SK-N-SH treated with all-trans-retinoic acid at 6 μM for 48 hours (cell line): ENCODE measurements at regions not wholly inside any gene's neighbourhood (a gene's known extent, or its start where the extent isn't known, plus 50 kb on each side); places are given as distances from the start of the nearest gene placed in this dataset.

Experiments used
- CSDC2 ChIP-seq: fragments of 250-450 bp; sonication (Bioruptor Pico); IDR thresholded peaks from 2 replicates; pipeline ENCODE4 v1.5.0; 2020; ENCODE audit warnings: mild to moderate bottlenecking, moderate library complexity
- ESRRG ChIP-seq: fragments of 250-450 bp; sonication (Bioruptor Pico); IDR thresholded peaks from 2 replicates; pipeline ENCODE4 v1.6.1; 2021; ENCODE audit warnings: mild to moderate bottlenecking
- PPARA ChIP-seq: fragments of 250-450 bp; sonication (Bioruptor Pico); IDR thresholded peaks from 2 replicates; pipeline ENCODE4 v1.5.0; 2020; ENCODE audit warnings: mild to moderate bottlenecking, borderline replicate concordance
- RARB ChIP-seq: fragments of 250-450 bp; sonication (Bioruptor Pico); IDR thresholded peaks from 2 replicates; pipeline ENCODE4 v1.8.0; 2021; ENCODE audit warnings: mild to moderate bottlenecking, moderate library complexity
- TOX ChIP-seq: fragments of 250-450 bp; sonication (Bioruptor Pico); IDR thresholded peaks from 2 replicates; pipeline ENCODE4 v1.8.0; 2021; ENCODE audit warnings: mild to moderate bottlenecking, moderate library complexity, borderline replicate concordance
- ZFP3 ChIP-seq: fragments of 250-450 bp; sonication (Bioruptor Pico); IDR thresholded peaks from 2 replicates; pipeline ENCODE4 v1.5.0; 2020; ENCODE audit warnings: mild to moderate bottlenecking, moderate library complexity
- ZNF8 ChIP-seq: fragments of 450-650 bp; formaldehyde crosslinking; IDR thresholded peaks from 2 replicates; pipeline ENCODE4 v1.5.0; 2020; ENCODE audit warnings: mild to moderate bottlenecking, moderate library complexity
- TF ChIP-seq, protein P1 (sequence below): fragments of 250-450 bp; sonication (Bioruptor Pico); IDR thresholded peaks from 2 replicates; pipeline ENCODE4 v1.5.1; 2020; ENCODE audit warnings: low read depth, mild to moderate bottlenecking, moderate library complexity
- TF ChIP-seq, protein P2 (sequence below): fragments of 250-450 bp; sonication (Bioruptor Pico); IDR thresholded peaks from 2 replicates; pipeline ENCODE4 v1.5.0; 2020; ENCODE audit warnings: mild to moderate bottlenecking, moderate library complexity
- TF ChIP-seq, protein P3 (sequence below): fragments of 250-450 bp; sonication (Bioruptor Pico); IDR thresholded peaks from 2 replicates; pipeline ENCODE4 v1.8.0; 2020; ENCODE audit warnings: mild to moderate bottlenecking, moderate library complexity, borderline replicate concordance

DNA sequence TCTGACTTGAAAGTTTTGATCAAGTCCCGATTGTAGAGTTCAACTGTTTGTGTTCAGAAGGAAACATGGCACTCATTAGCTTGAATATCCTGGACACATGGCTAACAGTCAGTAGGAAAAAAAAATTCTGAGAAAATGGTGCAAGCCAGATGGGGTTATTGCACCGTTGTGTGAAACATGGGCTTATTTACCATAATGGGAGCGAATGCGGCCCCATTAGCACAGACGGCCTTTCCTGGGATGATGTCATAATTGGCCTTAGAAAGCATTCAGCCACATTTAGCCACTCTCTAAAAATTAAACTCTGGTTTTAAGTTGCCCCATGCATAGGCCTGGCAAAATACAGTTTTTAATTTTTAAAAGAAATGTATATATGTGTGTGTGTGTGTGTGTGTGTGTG, 112.1 kb downstream of the IRX2 start:
- TF ChIP-seq RARB (CRISPR knock-in tag) = no peak
- TF ChIP-seq PPARA (CRISPR knock-in tag) = no peak
- TF ChIP-seq, protein P1, sequence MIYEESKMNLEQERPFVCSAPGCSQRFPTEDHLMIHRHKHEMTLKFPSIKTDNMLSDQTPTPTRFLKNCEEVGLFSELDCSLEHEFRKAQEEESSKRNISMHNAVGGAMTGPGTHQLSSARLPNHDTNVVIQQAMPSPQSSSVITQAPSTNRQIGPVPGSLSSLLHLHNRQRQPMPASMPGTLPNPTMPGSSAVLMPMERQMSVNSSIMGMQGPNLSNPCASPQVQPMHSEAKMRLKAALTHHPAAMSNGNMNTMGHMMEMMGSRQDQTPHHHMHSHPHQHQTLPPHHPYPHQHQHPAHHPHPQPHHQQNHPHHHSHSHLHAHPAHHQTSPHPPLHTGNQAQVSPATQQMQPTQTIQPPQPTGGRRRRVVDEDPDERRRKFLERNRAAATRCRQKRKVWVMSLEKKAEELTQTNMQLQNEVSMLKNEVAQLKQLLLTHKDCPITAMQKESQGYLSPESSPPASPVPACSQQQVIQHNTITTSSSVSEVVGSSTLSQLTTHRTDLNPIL (CRISPR knock-in tag) = no peak
- TF ChIP-seq ZNF8 (CRISPR knock-in tag) = no peak
- TF ChIP-seq, protein P2, sequence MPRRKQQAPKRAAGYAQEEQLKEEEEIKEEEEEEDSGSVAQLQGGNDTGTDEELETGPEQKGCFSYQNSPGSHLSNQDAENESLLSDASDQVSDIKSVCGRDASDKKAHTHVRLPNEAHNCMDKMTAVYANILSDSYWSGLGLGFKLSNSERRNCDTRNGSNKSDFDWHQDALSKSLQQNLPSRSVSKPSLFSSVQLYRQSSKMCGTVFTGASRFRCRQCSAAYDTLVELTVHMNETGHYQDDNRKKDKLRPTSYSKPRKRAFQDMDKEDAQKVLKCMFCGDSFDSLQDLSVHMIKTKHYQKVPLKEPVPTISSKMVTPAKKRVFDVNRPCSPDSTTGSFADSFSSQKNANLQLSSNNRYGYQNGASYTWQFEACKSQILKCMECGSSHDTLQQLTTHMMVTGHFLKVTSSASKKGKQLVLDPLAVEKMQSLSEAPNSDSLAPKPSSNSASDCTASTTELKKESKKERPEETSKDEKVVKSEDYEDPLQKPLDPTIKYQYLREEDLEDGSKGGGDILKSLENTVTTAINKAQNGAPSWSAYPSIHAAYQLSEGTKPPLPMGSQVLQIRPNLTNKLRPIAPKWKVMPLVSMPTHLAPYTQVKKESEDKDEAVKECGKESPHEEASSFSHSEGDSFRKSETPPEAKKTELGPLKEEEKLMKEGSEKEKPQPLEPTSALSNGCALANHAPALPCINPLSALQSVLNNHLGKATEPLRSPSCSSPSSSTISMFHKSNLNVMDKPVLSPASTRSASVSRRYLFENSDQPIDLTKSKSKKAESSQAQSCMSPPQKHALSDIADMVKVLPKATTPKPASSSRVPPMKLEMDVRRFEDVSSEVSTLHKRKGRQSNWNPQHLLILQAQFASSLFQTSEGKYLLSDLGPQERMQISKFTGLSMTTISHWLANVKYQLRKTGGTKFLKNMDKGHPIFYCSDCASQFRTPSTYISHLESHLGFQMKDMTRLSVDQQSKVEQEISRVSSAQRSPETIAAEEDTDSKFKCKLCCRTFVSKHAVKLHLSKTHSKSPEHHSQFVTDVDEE (CRISPR knock-in tag) = no peak
- no peak for TF ChIP-seq CSDC2 (CRISPR knock-in tag)
- TF ChIP-seq TOX (CRISPR knock-in tag) = no peak
- TF ChIP-seq ZFP3 = no peak
- TF ChIP-seq, protein P3, sequence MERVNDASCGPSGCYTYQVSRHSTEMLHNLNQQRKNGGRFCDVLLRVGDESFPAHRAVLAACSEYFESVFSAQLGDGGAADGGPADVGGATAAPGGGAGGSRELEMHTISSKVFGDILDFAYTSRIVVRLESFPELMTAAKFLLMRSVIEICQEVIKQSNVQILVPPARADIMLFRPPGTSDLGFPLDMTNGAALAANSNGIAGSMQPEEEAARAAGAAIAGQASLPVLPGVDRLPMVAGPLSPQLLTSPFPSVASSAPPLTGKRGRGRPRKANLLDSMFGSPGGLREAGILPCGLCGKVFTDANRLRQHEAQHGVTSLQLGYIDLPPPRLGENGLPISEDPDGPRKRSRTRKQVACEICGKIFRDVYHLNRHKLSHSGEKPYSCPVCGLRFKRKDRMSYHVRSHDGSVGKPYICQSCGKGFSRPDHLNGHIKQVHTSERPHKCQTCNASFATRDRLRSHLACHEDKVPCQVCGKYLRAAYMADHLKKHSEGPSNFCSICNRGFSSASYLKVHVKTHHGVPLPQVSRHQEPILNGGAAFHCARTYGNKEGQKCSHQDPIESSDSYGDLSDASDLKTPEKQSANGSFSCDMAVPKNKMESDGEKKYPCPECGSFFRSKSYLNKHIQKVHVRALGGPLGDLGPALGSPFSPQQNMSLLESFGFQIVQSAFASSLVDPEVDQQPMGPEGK (CRISPR knock-in tag) = no peak
- TF ChIP-seq ESRRG (CRISPR knock-in tag) = no peak
